CD4-positive, CD25-positive, alpha-beta regulatory T cell (primary cell): ENCODE measurements at regions not wholly inside any gene's neighbourhood (a gene's known extent, or its start where the extent isn't known, plus 50 kb on each side); places are given as distances from the start of the nearest gene placed in this dataset.

Experiments used
- ATAC-seq, 2 donors: fragments of 150-1000 bp; cut with Tn5 transposase; one replicate each; pipeline ENCODE4 v1.10.0; 2021; ENCODE audit warnings: low read depth in 2 of 2, moderate number of reproducible peaks in 2 of 2, moderate library complexity in 1 of 2
- DNase-seq, 3 donors: peaks; one replicate each; pipeline versions ENCODE4 v3.0.0 to v3.0.0-alpha.2; 2012 to 2022; ENCODE audit warnings: mixed read lengths in 1 of 3
- H3K27ac ChIP-seq: one replicate; pipeline ENCODE4 v1.7.0; 2013; ENCODE audit warnings: mild to moderate bottlenecking, low read length; ENCODE audit not compliant: insufficient read depth, poor library complexity, severe bottlenecking
- H3K27me3 ChIP-seq: one replicate; pipeline ENCODE4 v1.7.0; 2013; ENCODE audit warnings: low read length; ENCODE audit not compliant: control insufficient read depth, insufficient read depth
- H3K36me3 ChIP-seq: one replicate; pipeline ENCODE4 v1.7.0; 2013; ENCODE audit warnings: mild to moderate bottlenecking, low read length, moderate library complexity; ENCODE audit not compliant: control insufficient read depth, insufficient read depth
- H3K4me1 ChIP-seq: 2 replicates; pipeline ENCODE4 v1.7.0; 2013; ENCODE audit warnings: mild to moderate bottlenecking, low read length; ENCODE audit not compliant: insufficient read depth, control insufficient read depth, poor library complexity, severe bottlenecking
- H3K4me3 ChIP-seq: one replicate; pipeline ENCODE4 v1.7.0; 2013; ENCODE audit warnings: low read depth, mild to moderate bottlenecking, low read length, moderate library complexity
- H3K9me3 ChIP-seq, 2 experiments: 1 replicate in 1 of 2; 2 replicates in 1 of 2; pipeline ENCODE4 v1.7.0; 2013; ENCODE audit warnings: low read length in 2 of 2, mild to moderate bottlenecking in 1 of 2, moderate library complexity in 1 of 2; ENCODE audit not compliant: control insufficient read depth in 2 of 2
- H3K27ac Mint-ChIP-seq, 3 donors: one replicate each; pipeline ENCODE4 v1.8.0; 2020 to 2022; ENCODE audit warnings: mild to moderate bottlenecking in 3 of 3, mixed read lengths in 3 of 3, moderate library complexity in 2 of 3
- H3K27me3 Mint-ChIP-seq: one replicate; pipeline ENCODE4 v1.8.0; 2022; ENCODE audit warnings: mild to moderate bottlenecking, mixed read lengths
- H3K36me3 Mint-ChIP-seq: one replicate; pipeline ENCODE4 v1.8.0; 2020; ENCODE audit warnings: mixed read lengths
- H3K4me1 Mint-ChIP-seq, 4 donors: one replicate each; pipeline ENCODE4 v1.8.0; 2020 to 2022; ENCODE audit warnings: mixed read lengths in 4 of 4, mild to moderate bottlenecking in 1 of 4
- H3K4me3 Mint-ChIP-seq, 4 donors: one replicate each; pipeline ENCODE4 v1.8.0; 2020 to 2022; ENCODE audit warnings: mild to moderate bottlenecking in 4 of 4, mixed read lengths in 4 of 4, moderate library complexity in 3 of 4
- H3K9me3 Mint-ChIP-seq, 7 donors: one replicate each; pipeline ENCODE4 v1.8.0; 2020 to 2022; ENCODE audit warnings: mixed read lengths in 7 of 7, mild to moderate bottlenecking in 3 of 7, moderate library complexity in 2 of 7

GRCh38 chr1:118617916-118618315, 370.2 kb downstream of the TBX15 start:
- H3K36me3 ChIP-seq, result no peaks in the 10 kb centered on the region
- no peaks in the 10 kb centered on the region for H3K27me3 ChIP-seq
- no peaks in the 10 kb centered on the region for H3K27me3 Mint-ChIP-seq
- ATAC-seq, result no peak
- H3K4me3 ChIP-seq, result no peak overlapping the region
- no peaks in the 10 kb centered on the region for H3K4me1 ChIP-seq
- H3K27ac Mint-ChIP-seq, result no peak overlapping the region
- no peak overlapping the region for H3K27ac ChIP-seq
- H3K4me1 Mint-ChIP-seq, result no peaks in the 10 kb centered on the region
- H3K9me3 ChIP-seq, result no peaks in the 10 kb centered on the region
- no peaks in the 10 kb centered on the region for H3K36me3 Mint-ChIP-seq
- H3K9me3 Mint-ChIP-seq, result peaks cover 0 to 13% (median 7%) of the 10 kb centered on the region in 7 donors
- DNase-seq, result no peak
- H3K4me3 Mint-ChIP-seq, result no peak overlapping the region

GRCh38 chr1:118615066-118615465, 373.1 kb downstream of the TBX15 start:
- Mint-ChIP-seq H3K4me1 (no peaks in the 10 kb centered on the region), H3K9me3 (peaks cover 0 to 18% (median 7%) of the 10 kb centered on the region in 7 donors), H3K27me3 (no peaks in the 10 kb centered on the region), H3K36me3 (no peaks in the 10 kb centered on the region), H3K4me3 (no peak overlapping the region), H3K27ac (no peak overlapping the region)
- no peaks in the 10 kb centered on the region for H3K4me1 ChIP-seq
- H3K36me3 ChIP-seq, result no peaks in the 10 kb centered on the region
- ATAC-seq (no peak), DNase-seq (no peak)
- H3K4me3 ChIP-seq, result no peak overlapping the region
- H3K27ac ChIP-seq, result no peak overlapping the region
- H3K9me3 ChIP-seq, result no peaks in the 10 kb centered on the region
- H3K27me3 ChIP-seq, result no peaks in the 10 kb centered on the region

- no peaks in the 10 kb centered on the region for H3K4me1 Mint-ChIP-seq
- H3K27me3 Mint-ChIP-seq, result no peaks in the 10 kb centered on the region
- no peak for ATAC-seq
- Histone ChIP-seq H3K36me3 (no peaks in the 10 kb centered on the region), H3K4me1 (no peaks in the 10 kb centered on the region), H3K27ac (no peak overlapping the region), H3K27me3 (no peaks in the 10 kb centered on the region), H3K4me3 (no peak overlapping the region), H3K9me3 (no peaks in the 10 kb centered on the region)
- no peak overlapping the region for H3K4me3 Mint-ChIP-seq
- H3K27ac Mint-ChIP-seq, result no peak overlapping the region
- no peaks in the 10 kb centered on the region for H3K36me3 Mint-ChIP-seq
- peaks cover 0 to 19% (median 2%) of the 10 kb centered on the region in 7 donors for H3K9me3 Mint-ChIP-seq
- no peak for DNase-seq
Observed at GRCh38 chr1:118589238-118589846, 398.8 kb downstream of the TBX15 start.

DNA sequence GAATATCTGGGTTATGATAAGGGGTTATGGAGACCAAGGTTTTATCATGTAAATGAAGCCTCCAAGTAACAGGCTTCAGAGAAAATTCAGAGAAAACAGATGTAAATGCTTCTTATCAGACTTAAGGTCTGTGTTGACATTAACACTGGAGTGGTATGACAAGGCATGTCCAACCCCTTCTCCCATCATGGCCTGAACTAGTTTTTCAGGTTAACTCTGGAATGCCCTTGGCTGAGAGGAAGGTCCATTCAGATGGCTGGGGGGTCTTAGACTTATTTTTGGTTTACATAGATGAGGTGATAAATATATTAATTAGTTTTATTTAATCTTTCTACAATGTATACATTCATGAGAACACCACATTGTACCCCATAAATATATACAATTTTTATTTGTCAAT, 399.6 kb downstream of the TBX15 start:
- Mint-ChIP-seq H3K4me3 (no peak overlapping the region), H3K4me1 (no peaks in the 10 kb centered on the region)
- H3K4me3 ChIP-seq, result no peak overlapping the region

DNA sequence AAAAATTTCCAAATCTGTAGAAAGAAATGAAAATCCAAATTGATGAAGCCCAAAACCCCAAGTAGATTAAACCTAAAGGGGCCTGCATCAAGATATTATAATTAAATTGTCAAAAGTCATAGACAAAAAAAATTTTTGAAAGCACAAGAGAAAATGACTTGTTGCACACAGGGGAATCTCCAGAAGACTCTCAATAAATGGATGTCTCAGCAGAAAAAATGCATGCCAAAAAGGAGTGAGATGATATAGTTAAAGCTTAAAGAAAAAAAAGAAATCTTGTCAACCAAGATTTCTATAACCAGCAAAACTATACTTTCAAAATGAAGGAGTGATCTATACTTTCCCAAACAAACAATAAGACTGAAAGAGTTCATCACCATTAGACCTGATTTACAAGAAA, 393.2 kb upstream of the SPAG17 start:
- Mint-ChIP-seq H3K4me3 (no peak overlapping the region), H3K9me3 (peaks cover 0 to 15% (median 6%) of the 10 kb centered on the region in 7 donors), H3K27me3 (no peaks in the 10 kb centered on the region), H3K27ac (no peak overlapping the region), H3K4me1 (no peaks in the 10 kb centered on the region), H3K36me3 (no peaks in the 10 kb centered on the region)
- no peaks in the 10 kb centered on the region for H3K4me1 ChIP-seq
- no peak for ATAC-seq
- no peak for DNase-seq
- H3K4me3 ChIP-seq, result no peak overlapping the region
- H3K27ac ChIP-seq, result no peak overlapping the region
- H3K9me3 ChIP-seq, result peaks cover 5 to 12% of the 10 kb centered on the region in 2 experiments
- no peaks in the 10 kb centered on the region for H3K27me3 ChIP-seq
- no peaks in the 10 kb centered on the region for H3K36me3 ChIP-seq

More for the DNA sequence above, 399.6 kb downstream of the TBX15 start:
- Histone ChIP-seq H3K9me3 (no peaks in the 10 kb centered on the region), H3K27me3 (no peaks in the 10 kb centered on the region), H3K27ac (no peak overlapping the region), H3K4me1 (no peaks in the 10 kb centered on the region), H3K36me3 (no peaks in the 10 kb centered on the region)
- Mint-ChIP-seq H3K9me3 (peaks cover 0 to 19% (median 2%) of the 10 kb centered on the region in 7 donors), H3K36me3 (no peaks in the 10 kb centered on the region), H3K27ac (no peak overlapping the region), H3K27me3 (no peaks in the 10 kb centered on the region)
- ATAC-seq, result no peak
- no peak for DNase-seq

- Histone ChIP-seq H3K4me1 (no peaks in the 10 kb centered on the region), H3K27me3 (no peaks in the 10 kb centered on the region), H3K36me3 (no peaks in the 10 kb centered on the region), H3K9me3 (peaks cover 5 to 12% of the 10 kb centered on the region in 2 experiments), H3K4me3 (no peak overlapping the region), H3K27ac (no peak overlapping the region)
- ATAC-seq (no peak), DNase-seq (no peak)
- Mint-ChIP-seq H3K27ac (no peak overlapping the region), H3K9me3 (peaks cover 0 to 12% (median 7%) of the 10 kb centered on the region in 7 donors), H3K4me3 (no peak overlapping the region), H3K36me3 (no peaks in the 10 kb centered on the region), H3K27me3 (no peaks in the 10 kb centered on the region), H3K4me1 (no peaks in the 10 kb centered on the region)
Observed at GRCh38 chr1:118575060-118575459, 390.0 kb upstream of the SPAG17 start.

- Mint-ChIP-seq H3K27ac (no peak overlapping the region), H3K4me1 (no peaks in the 10 kb centered on the region), H3K36me3 (no peaks in the 10 kb centered on the region), H3K9me3 (peaks cover 0 to 3% (median 0%) of the 10 kb centered on the region in 7 donors), H3K4me3 (no peak overlapping the region), H3K27me3 (no peaks in the 10 kb centered on the region)
- ATAC-seq (no peak), DNase-seq (no peak)
- Histone ChIP-seq H3K4me1 (no peaks in the 10 kb centered on the region), H3K27ac (no peak overlapping the region), H3K9me3 (no peaks in the 10 kb centered on the region), H3K36me3 (no peaks in the 10 kb centered on the region), H3K4me3 (no peak overlapping the region), H3K27me3 (no peaks in the 10 kb centered on the region)
Observed at GRCh38 chr1:118564961-118565703, 380.1 kb upstream of the SPAG17 start.
